A549 (cell line): ENCODE measurements at regions not wholly inside any gene's neighbourhood (a gene's known extent, or its start where the extent isn't known, plus 50 kb on each side); places are given as distances from the start of the nearest gene placed in this dataset.

Source experiments
- ATAC-seq, 2 experiments: fragments of 200-7000 bp in 1 of 2; fragments of >200 bp in 1 of 2; cut with Nextera tagmentation in 1 of 2; cut with Tn5 transposase in 1 of 2; 3 replicates each; pipeline versions ENCODE4 v1.8.0 to v1.9.1; 2018 to 2020; ENCODE audit warnings: mild to moderate bottlenecking in 1 of 2, moderate library complexity in 1 of 2
- CTCF ChIA-PET: fragments of 300-600 bp; sonication (Branson Sonifier 250); formaldehyde crosslinking; extraction: SDS; loops from one replicate; lab custom pipeline; 2021; ENCODE audit warnings: antibody characterized with exemption, inconsistent platforms; lab: Yijun Ruan, JAX
- POLR2A ChIA-PET: fragments of 350-600 bp; formaldehyde crosslinking; extraction: SDS; loops from one replicate; lab custom pipeline; 2021; ENCODE audit warnings: antibody characterized with exemption, inconsistent platforms; lab: Yijun Ruan, JAX
- DNase-seq, 2 experiments: peaks; one replicate each; pipeline versions ENCODE4 v3.0.0 to v3.0.0-alpha.2; 2011 to 2016; ENCODE audit warnings: low read depth in 1 of 2, low spot score in 1 of 2
- FAIRE-seq: peaks from 2 replicates; lab custom pipeline; 2011; peaks lifted over from hg19 to GRCh38; lab: Jason Lieb, UNC
- H3K27ac ChIP-seq, 2 experiments: fragments of >200 bp; sonication (Bioruptor Twin); formaldehyde crosslinking; 3 replicates each; pipeline ENCODE4 v1.5.1; 2016 to 2017
- H3K4me1 ChIP-seq: fragments of >200 bp; sonication (Bioruptor Twin); formaldehyde crosslinking; 3 replicates; pipeline ENCODE4 v1.6.1; 2016
- H3K4me2 ChIP-seq: fragments of >200 bp; sonication (Bioruptor Twin); formaldehyde crosslinking; 3 replicates; pipeline ENCODE4 v1.6.1; 2016
- H3K4me3 ChIP-seq: fragments of >200 bp; sonication (Bioruptor Twin); formaldehyde crosslinking; 3 replicates; pipeline ENCODE4 v1.5.1; 2016
- H3K9me3 ChIP-seq: fragments of >200 bp; sonication (Bioruptor Twin); formaldehyde crosslinking; 3 replicates; pipeline ENCODE4 v1.6.1; 2016
- BHLHE40 ChIP-seq: IDR thresholded peaks from 2 replicates; pipeline ENCODE4 v1.6.1; 2012; ENCODE audit warnings: low read depth, low read length, inconsistent platforms
- CBX2 ChIP-seq: fragments of 200-600 bp; sonication (generic); IDR thresholded peaks from 2 replicates; pipeline ENCODE4 v1.6.1; 2016; ENCODE audit warnings: low read depth, mild to moderate bottlenecking, borderline replicate concordance
- FOSB ChIP-seq: fragments of 250-450 bp; sonication (Bioruptor Pico); IDR thresholded peaks from 2 replicates; pipeline ENCODE4 v1.5.0; 2020; ENCODE audit warnings: mild to moderate bottlenecking, moderate library complexity
- HDAC2 ChIP-seq: fragments of 200-600 bp; sonication (generic); IDR thresholded peaks from 2 replicates; pipeline ENCODE4 v1.6.1; 2016
- HMGXB4 ChIP-seq: fragments of 250-450 bp; sonication (Bioruptor Pico); IDR thresholded peaks from 2 replicates; pipeline ENCODE4 v1.5.0; 2021; ENCODE audit warnings: mild to moderate bottlenecking, moderate library complexity, borderline replicate concordance
- HOXA7 ChIP-seq: fragments of 250-450 bp; sonication (Bioruptor Pico); IDR thresholded peaks from 2 replicates; pipeline ENCODE4 v1.5.0; 2020; ENCODE audit warnings: mild to moderate bottlenecking, moderate library complexity
- JUN ChIP-seq, 2 experiments: fragments of >200 bp; sonication (Bioruptor Twin); formaldehyde crosslinking; IDR thresholded peaks; 2 replicates in 1 of 2; 3 replicates in 1 of 2; pipeline ENCODE4 v1.6.1; 2016 to 2017
- JUNB ChIP-seq: fragments of >200 bp; sonication (Bioruptor Twin); formaldehyde crosslinking; IDR thresholded peaks from 2 replicates; pipeline ENCODE4 v1.6.1; 2016
- MAFK ChIP-seq: fragments of 450-650 bp; IDR thresholded peaks from 2 replicates; pipeline ENCODE4 v1.6.1; 2014; ENCODE audit not compliant: partially characterized antibody
- MAX ChIP-seq: IDR thresholded peaks from 2 replicates; pipeline ENCODE4 v1.6.1; 2012
- MYC ChIP-seq: IDR thresholded peaks from 2 replicates; pipeline ENCODE4 v1.6.1; 2012; ENCODE audit warnings: mild to moderate bottlenecking, inconsistent platforms, low read length, improper control_type of control experiment, borderline replicate concordance
- NFE2L2 ChIP-seq: fragments of 150-350 bp; conservative IDR thresholded peaks from 2 replicates; pipeline ENCODE4 v1.6.1; 2014; ENCODE audit warnings: low read length
- NPAS2 ChIP-seq: fragments of 250-450 bp; sonication (Bioruptor Pico); IDR thresholded peaks from 2 replicates; pipeline ENCODE4 v1.8.0; 2022; ENCODE audit warnings: mild to moderate bottlenecking, moderate library complexity, borderline replicate concordance
- NR3C1 ChIP-seq: fragments of >200 bp; sonication (Bioruptor Twin); formaldehyde crosslinking; IDR thresholded peaks from 3 replicates; pipeline ENCODE4 v1.6.1; 2017
- PHF8 ChIP-seq: fragments of 200-600 bp; sonication (generic); IDR thresholded peaks from 2 replicates; pipeline ENCODE4 v1.6.1; 2016; ENCODE audit warnings: low read depth, mild to moderate bottlenecking, antibody characterized with exemption, moderate library complexity, borderline replicate concordance
- RARB ChIP-seq: fragments of 250-450 bp; sonication (Bioruptor Pico); IDR thresholded peaks from 2 replicates; pipeline ENCODE4 v1.8.0; 2021; ENCODE audit warnings: mild to moderate bottlenecking, moderate library complexity
- RNF2 ChIP-seq: fragments of 200-600 bp; sonication (generic); IDR thresholded peaks from 2 replicates; pipeline ENCODE4 v1.6.1; 2016; ENCODE audit warnings: low read depth, mild to moderate bottlenecking, antibody characterized with exemption, moderate library complexity, borderline replicate concordance
- ZC3H11A ChIP-seq: fragments of 450-650 bp; IDR thresholded peaks from 2 replicates; pipeline ENCODE4 v1.6.1; 2014; ENCODE audit warnings: antibody characterized with exemption, mild to moderate bottlenecking
- ZSCAN20 ChIP-seq: fragments of 250-450 bp; sonication (Bioruptor Pico); IDR thresholded peaks from 2 replicates; pipeline ENCODE4 v1.8.0; 2022; ENCODE audit warnings: mild to moderate bottlenecking, moderate library complexity
- WGBS: methylation state at CpG from one replicate; pipeline ENCODE4 v1.1.6; 2017; ENCODE audit errors: missing lambda C conversion rate; 5-methylcytosine and 5-hydroxymethylcytosine counted together
- TF ChIP-seq, protein P1 (sequence below): fragments of 150-350 bp; IDR thresholded peaks from 2 replicates; pipeline ENCODE4 v1.6.1; 2014; ENCODE audit warnings: low read depth, mild to moderate bottlenecking, low read length
- TF ChIP-seq, protein P2 (sequence below): fragments of >200 bp; sonication (Bioruptor Twin); formaldehyde crosslinking; IDR thresholded peaks from 2 replicates; pipeline ENCODE4 v1.6.1; 2016
- TF ChIP-seq, protein P3 (sequence below): IDR thresholded peaks from 2 replicates; pipeline ENCODE4 v1.6.1; 2012; ENCODE audit warnings: low read depth, borderline replicate concordance

GRCh38 chr11:33977676-33978075 is 73.9 kb upstream of the CAPRIN1 start (continued):
- TF ChIP-seq, protein P1, sequence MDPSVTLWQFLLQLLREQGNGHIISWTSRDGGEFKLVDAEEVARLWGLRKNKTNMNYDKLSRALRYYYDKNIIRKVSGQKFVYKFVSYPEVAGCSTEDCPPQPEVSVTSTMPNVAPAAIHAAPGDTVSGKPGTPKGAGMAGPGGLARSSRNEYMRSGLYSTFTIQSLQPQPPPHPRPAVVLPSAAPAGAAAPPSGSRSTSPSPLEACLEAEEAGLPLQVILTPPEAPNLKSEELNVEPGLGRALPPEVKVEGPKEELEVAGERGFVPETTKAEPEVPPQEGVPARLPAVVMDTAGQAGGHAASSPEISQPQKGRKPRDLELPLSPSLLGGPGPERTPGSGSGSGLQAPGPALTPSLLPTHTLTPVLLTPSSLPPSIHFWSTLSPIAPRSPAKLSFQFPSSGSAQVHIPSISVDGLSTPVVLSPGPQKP: no peak
- TF ChIP-seq BHLHE40: no peak
- TF ChIP-seq, protein P2, sequence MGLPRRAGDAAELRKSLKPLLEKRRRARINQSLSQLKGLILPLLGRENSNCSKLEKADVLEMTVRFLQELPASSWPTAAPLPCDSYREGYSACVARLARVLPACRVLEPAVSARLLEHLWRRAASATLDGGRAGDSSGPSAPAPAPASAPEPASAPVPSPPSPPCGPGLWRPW: no peak
- TF ChIP-seq, protein P3, sequence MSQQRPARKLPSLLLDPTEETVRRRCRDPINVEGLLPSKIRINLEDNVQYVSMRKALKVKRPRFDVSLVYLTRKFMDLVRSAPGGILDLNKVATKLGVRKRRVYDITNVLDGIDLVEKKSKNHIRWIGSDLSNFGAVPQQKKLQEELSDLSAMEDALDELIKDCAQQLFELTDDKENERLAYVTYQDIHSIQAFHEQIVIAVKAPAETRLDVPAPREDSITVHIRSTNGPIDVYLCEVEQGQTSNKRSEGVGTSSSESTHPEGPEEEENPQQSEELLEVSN: no peak
- no peak for TF ChIP-seq ZC3H11A

DNA sequence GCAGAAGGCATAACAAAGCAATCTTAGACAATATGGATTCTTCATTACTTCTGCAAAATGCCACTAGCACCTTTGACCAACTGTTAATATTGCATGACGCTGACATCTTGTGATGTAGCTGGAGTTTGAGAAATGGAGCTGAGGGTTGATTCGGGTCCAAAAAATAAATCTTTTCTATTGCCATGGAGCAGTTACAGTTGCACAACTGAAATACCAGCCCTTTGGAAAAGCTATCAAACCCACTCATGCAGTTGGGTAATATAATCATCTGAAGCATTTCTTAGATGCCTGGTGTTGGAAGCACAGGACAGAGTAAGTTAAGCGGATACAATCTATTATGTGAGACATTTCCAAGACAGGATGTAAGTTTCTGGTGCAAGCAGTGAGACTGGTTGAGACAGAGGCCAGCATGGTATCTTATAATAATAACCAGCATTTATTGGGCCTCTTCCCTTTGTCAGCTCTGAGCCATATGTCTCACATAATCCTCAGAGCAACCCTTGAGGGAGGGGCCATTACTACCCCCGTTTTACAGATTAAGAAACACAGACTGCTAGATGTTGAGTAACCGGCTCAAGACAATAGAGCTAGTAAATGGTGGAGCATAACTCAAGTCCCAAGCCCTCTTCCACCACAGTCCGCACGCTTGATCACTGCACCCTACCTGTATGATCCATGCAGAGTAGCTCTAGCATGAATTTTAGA is 74.9 kb upstream of the CAPRIN1 start:
- POLR2A ChIA-PET: no interaction called here
- FAIRE-seq: no peak
- no peak for ATAC-seq
- Histone ChIP-seq H3K4me1 (no peaks in the 10 kb centered on the region), H3K4me3 (no peak overlapping the region), H3K9me3 (no peaks in the 10 kb centered on the region), H3K4me2 (no peak overlapping the region), H3K27ac (no peak overlapping the region)
- WGBS: 76% methylated on average over 7 of the region's 7 CpGs
- no peak for DNase-seq
- CTCF ChIA-PET: interaction anchor here (0.6 to 15.6 kb wide), 7 partner anchors 11 to 237 kb away, joined by 3 to 245 read pairs (median 10); no protein-coding TSS in a partner anchor
- TF ChIP-seq ZSCAN20: no peak
- TF ChIP-seq NPAS2: no peak
- TF ChIP-seq CBX2: no peak
- TF ChIP-seq MAX: no peak
- TF ChIP-seq RARB (CRISPR knock-in tag): no peak
- no peak for TF ChIP-seq JUN (IDR thresholded peaks at IDR 0.05)
- TF ChIP-seq FOSB (CRISPR knock-in tag): no peak
- no peak for TF ChIP-seq NFE2L2
- TF ChIP-seq, protein P1: no peak
- TF ChIP-seq HDAC2: no peak
- TF ChIP-seq RNF2: no peak
- TF ChIP-seq HMGXB4 (CRISPR knock-in tag): no peak
- no peak for TF ChIP-seq PHF8
- no peak for TF ChIP-seq NR3C1
- no peak for TF ChIP-seq JUNB
- TF ChIP-seq MAFK: no peak
- TF ChIP-seq MYC: no peak
- no peak for TF ChIP-seq HOXA7 (CRISPR knock-in tag)
